Common myeloid progenitor, CD34-positive (primary cell): ENCODE measurements at regions not wholly inside any gene's neighbourhood (a gene's known extent, or its start where the extent isn't known, plus 50 kb on each side); places are given as distances from the start of the nearest gene placed in this dataset.

ENCODE experiments used
- CTCF ChIA-PET: fragments of 350-600 bp; sonication (Branson Sonifier 250); formaldehyde crosslinking; loops from one replicate; lab custom pipeline; 2021; ENCODE audit warnings: antibody characterized with exemption; lab: Charles Lee
- POLR2A ChIA-PET: fragments of 350-600 bp; sonication (Branson Sonifier 250); formaldehyde crosslinking; loops from one replicate; lab custom pipeline; 2021; ENCODE audit warnings: antibody characterized with exemption; lab: Charles Lee
- DNase-seq, 3 donors: peaks; one replicate each; pipeline versions ENCODE4 v3.0.0 to v3.0.0-alpha.2; 2013
- H3K27ac ChIP-seq, 2 experiments: 1 replicate in 1 of 2; 2 replicates in 1 of 2; pipeline ENCODE4 v1.7.0; 2013; ENCODE audit warnings: inconsistent platforms in 2 of 2, low read length in 2 of 2, mild to moderate bottlenecking in 2 of 2, low read depth in 1 of 2, moderate library complexity in 1 of 2; ENCODE audit not compliant: severe bottlenecking in 2 of 2, insufficient read depth in 1 of 2, poor library complexity in 1 of 2
- H3K27me3 ChIP-seq, 5 experiments: replicated peaks in 2 of 5; 1 replicate in 3 of 5; 2 replicates in 2 of 5; pipeline versions ENCODE4 v1.6.1 to v1.7.0; 2013; ENCODE audit warnings: low read length in 4 of 5, mild to moderate bottlenecking in 2 of 5, moderate library complexity in 2 of 5, inconsistent platforms in 1 of 5; ENCODE audit not compliant: insufficient read depth in 5 of 5, control insufficient read depth in 4 of 5
- H3K36me3 ChIP-seq, 4 experiments: 1 replicate in 2 of 4; 2 replicates in 2 of 4; pipeline versions ENCODE4 v1.6.1 to v1.7.0; 2013; ENCODE audit warnings: low read length in 3 of 4, control low read depth in 1 of 4, mild to moderate bottlenecking in 1 of 4; ENCODE audit not compliant: control insufficient read depth in 4 of 4, insufficient read depth in 4 of 4
- H3K4me1 ChIP-seq, 4 experiments: 1 replicate in 3 of 4; 2 replicates in 1 of 4; pipeline versions ENCODE4 v1.6.1 to v1.7.1; 2013; ENCODE audit warnings: low read length in 3 of 4, mild to moderate bottlenecking in 3 of 4, control low read depth in 1 of 4, inconsistent platforms in 1 of 4, moderate library complexity in 1 of 4; ENCODE audit not compliant: control insufficient read depth in 4 of 4, insufficient read depth in 4 of 4; ENCODE audit errors: control extremely low read depth in 1 of 4
- H3K4me3 ChIP-seq, 7 experiments: 1 replicate in 4 of 7; 2 replicates in 3 of 7; pipeline versions ENCODE4 v1.5.1 to v1.7.0; 2013; ENCODE audit warnings: mild to moderate bottlenecking in 7 of 7, low read length in 6 of 7, moderate library complexity in 6 of 7, inconsistent platforms in 2 of 7, low read depth in 2 of 7, control low read depth in 1 of 7; ENCODE audit not compliant: insufficient read depth in 4 of 7, control insufficient read depth in 1 of 7; ENCODE audit errors: extremely low read depth in 1 of 7
- H3K9me3 ChIP-seq, 5 experiments: 1 replicate in 4 of 5; 2 replicates in 1 of 5; pipeline versions ENCODE4 v1.6.1 to v1.7.1; 2013; ENCODE audit warnings: low read length in 4 of 5, mild to moderate bottlenecking in 2 of 5, inconsistent platforms in 1 of 5, low read depth in 1 of 5, moderate library complexity in 1 of 5; ENCODE audit not compliant: control insufficient read depth in 4 of 5, insufficient read depth in 2 of 5; ENCODE audit errors: control extremely low read depth in 1 of 5
- WGBS: methylation state at CpG from one replicate; pipeline ENCODE4 v1.1.5; 2013; ENCODE audit not compliant: insufficient coverage; 5-methylcytosine and 5-hydroxymethylcytosine counted together

GRCh38 chr1:208362011-208362410 is 117.8 kb upstream of the PLXNA2 start:
- no peaks in the 10 kb centered on the region for H3K9me3 ChIP-seq
- ChIA-PET POLR2A (no interaction called here), CTCF (no interaction called here)
- 100% methylated on average over 2 of the region's 2 CpGs for WGBS
- no peak for DNase-seq
- peaks cover 0 to 3% (median 0%) of the 10 kb centered on the region in 5 experiments for H3K27me3 ChIP-seq
- no peak overlapping the region for H3K4me3 ChIP-seq
- no peaks in the 10 kb centered on the region for H3K36me3 ChIP-seq
- H3K27ac ChIP-seq, result no peak overlapping the region
- no peaks in the 10 kb centered on the region for H3K4me1 ChIP-seq

GRCh38 chr1:208366559-208366958 is 122.4 kb upstream of the PLXNA2 start:
- ChIA-PET CTCF (interaction anchor here (1.4 kb wide), 1 partner anchor 19 kb away, joined by 4 read pairs; no protein-coding TSS in a partner anchor), POLR2A (no interaction called here)
- H3K4me1 ChIP-seq, result peaks cover 0 to 17% (median 7%) of the 10 kb centered on the region in 4 experiments
- H3K9me3 ChIP-seq, result no peaks in the 10 kb centered on the region
- no peak overlapping the region for H3K4me3 ChIP-seq
- no peak overlapping the region for H3K27ac ChIP-seq
- H3K27me3 ChIP-seq, result no peaks in the 10 kb centered on the region
- no peaks in the 10 kb centered on the region for H3K36me3 ChIP-seq
- no CpG with 5 or more reads among the region's 1 CpG for WGBS
- DNase-seq, result no peak

DNA sequence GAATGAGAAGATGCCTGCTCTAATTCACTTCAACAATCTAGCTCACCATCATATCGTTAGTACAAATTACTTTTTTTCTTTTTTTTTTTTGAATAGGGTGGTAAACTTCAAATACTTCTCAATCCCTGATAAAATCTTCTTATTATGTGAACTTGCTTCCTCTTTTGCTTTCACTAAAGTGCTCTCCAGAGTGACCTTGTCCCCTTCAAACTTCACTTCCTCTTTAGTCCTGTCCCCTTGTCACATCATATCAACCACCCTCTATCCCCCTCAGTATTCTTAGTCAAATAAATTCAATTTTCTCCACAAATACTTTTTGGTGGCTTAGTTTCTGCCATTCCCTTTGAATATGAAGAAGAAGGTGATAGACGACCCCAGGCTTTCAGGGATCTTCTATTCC is 124.9 kb upstream of the PLXNA2 start:
- H3K27ac ChIP-seq, result no peak overlapping the region
- H3K36me3 ChIP-seq, result no peaks in the 10 kb centered on the region
- POLR2A ChIA-PET, result no interaction called here

DNA sequence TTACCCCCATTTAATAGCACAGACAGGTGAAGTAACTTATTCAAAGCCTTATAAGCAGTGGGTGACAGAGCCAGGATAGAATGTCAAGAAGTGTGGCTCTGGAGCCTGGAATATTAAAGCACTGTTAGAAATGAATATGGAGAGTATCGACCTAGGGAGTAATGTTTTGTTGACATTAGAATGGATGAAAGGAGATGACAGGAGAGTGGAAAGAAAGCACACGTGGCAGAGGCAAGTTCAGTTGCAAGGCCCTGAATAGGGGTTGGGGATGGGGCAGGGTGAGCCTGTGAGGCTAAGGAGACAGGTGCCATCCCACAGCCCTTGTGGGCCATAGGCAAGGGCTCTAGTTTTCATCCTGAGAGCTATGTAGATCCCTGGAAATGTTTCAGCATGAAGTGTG is 125.5 kb upstream of the PLXNA2 start:
- ChIA-PET CTCF (no interaction called here), POLR2A (no interaction called here)
- no peak overlapping the region for H3K4me3 ChIP-seq
- no peak overlapping the region for H3K27ac ChIP-seq
- WGBS, result 75% methylated on average over 2 of the region's 2 CpGs
- no peaks in the 10 kb centered on the region for H3K36me3 ChIP-seq
- no peaks in the 10 kb centered on the region for H3K27me3 ChIP-seq
- H3K9me3 ChIP-seq, result peaks cover 0 to 1% (median 0%) of the 10 kb centered on the region in 5 experiments
- H3K4me1 ChIP-seq, result peaks cover 0 to 17% (median 7%) of the 10 kb centered on the region in 4 experiments
- no peak for DNase-seq

More for the DNA sequence above, 124.9 kb upstream of the PLXNA2 start:
- Histone ChIP-seq H3K4me3 (no peak overlapping the region), H3K27me3 (no peaks in the 10 kb centered on the region), H3K4me1 (peaks cover 0 to 17% (median 7%) of the 10 kb centered on the region in 4 experiments), H3K9me3 (peaks cover 0 to 1% (median 0%) of the 10 kb centered on the region in 5 experiments)
- no CpG with 5 or more reads among the region's 2 CpGs for whole genome bisulfite sequencing
- peak; percentile 17 to 60 (median 45) for DNase-seq
- CTCF ChIA-PET, result no interaction called here

- no peaks in the 10 kb centered on the region for H3K27me3 ChIP-seq
- no peaks in the 10 kb centered on the region for H3K36me3 ChIP-seq
- H3K4me3 ChIP-seq, result no peak overlapping the region
- H3K9me3 ChIP-seq, result peaks cover 0 to 1% (median 0%) of the 10 kb centered on the region in 5 experiments
- POLR2A ChIA-PET, result no interaction called here
- no peak for DNase-seq
- 96% methylated on average over 5 of the region's 6 CpGs for WGBS
- H3K27ac ChIP-seq, result no peak overlapping the region
- CTCF ChIA-PET, result interaction anchor here (0.8 kb wide), 1 partner anchor 10 kb away, joined by 3 read pairs; no protein-coding TSS in a partner anchor
- peaks cover 0 to 7% (median 0%) of the 10 kb centered on the region in 4 experiments for H3K4me1 ChIP-seq
These were observed 130.3 kb upstream of the PLXNA2 start for GRCh38 chr1:208374391-208374941.

GRCh38 chr1:208381481-208381880 is 137.3 kb upstream of the PLXNA2 start:
- Histone ChIP-seq H3K4me3 (no peak overlapping the region), H3K27me3 (no peaks in the 10 kb centered on the region), H3K4me1 (peaks cover 0 to 7% (median 0%) of the 10 kb centered on the region in 4 experiments), H3K36me3 (no peaks in the 10 kb centered on the region), H3K9me3 (peaks cover 0 to 6% (median 0%) of the 10 kb centered on the region in 5 experiments), H3K27ac (no peak overlapping the region)
- POLR2A ChIA-PET, result interaction anchor here (1.0 kb wide), 1 partner anchor 30 kb away, joined by 3 read pairs; no protein-coding TSS in a partner anchor
- CTCF ChIA-PET, result no interaction called here
- WGBS, result 17% methylated on average over 1 of the region's 1 CpG
- DNase-seq, result peak; percentile 4 to 52 (median 7)

DNA sequence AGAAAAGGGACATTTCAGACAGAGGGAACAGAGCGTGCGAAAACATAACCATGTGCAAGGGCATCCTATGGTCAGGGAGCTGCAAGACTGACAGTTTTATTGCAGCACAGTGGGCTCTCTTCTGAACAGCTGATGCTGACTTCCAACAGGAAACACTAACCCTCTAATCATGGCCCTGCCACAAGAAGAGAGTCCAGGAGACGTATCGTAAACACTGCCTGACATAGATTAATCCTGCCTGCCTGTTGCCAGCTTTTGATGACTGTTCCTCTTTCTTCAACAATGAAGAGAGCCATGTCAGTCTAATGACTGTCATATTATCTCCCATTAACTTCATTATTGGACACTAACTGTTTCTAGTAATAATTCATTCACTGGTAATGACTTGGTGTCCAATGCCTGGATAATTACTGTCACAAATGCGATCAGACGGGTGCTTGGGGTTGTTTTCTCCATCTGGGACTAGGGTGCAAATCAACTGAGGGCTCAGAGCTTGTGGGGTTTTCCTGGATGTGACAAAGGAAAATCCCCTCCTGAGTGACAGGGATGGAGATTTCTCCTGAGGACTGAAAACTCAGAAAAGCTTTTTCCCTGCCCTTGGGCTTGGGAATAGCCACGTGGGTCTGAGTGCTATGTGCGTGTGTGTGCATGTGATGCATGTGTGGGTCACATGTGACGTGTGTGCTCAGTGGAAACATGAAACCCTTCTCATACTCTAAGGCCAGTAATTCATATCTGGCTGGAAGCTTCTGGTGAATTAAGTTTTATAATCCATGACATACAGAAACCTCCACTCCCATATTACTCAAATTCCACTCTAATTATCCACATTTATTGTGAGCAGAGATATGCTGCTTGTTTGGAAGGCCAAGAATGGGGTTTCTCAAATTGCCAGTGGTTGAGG is 144.0 kb upstream of the PLXNA2 start:
- no peaks in the 10 kb centered on the region for H3K27me3 ChIP-seq
- no peak overlapping the region for H3K27ac ChIP-seq
- 68% methylated on average over 5 of the region's 9 CpGs for WGBS
- H3K36me3 ChIP-seq, result no peaks in the 10 kb centered on the region
- ChIA-PET CTCF (no interaction called here), POLR2A (no interaction called here)
- H3K4me3 ChIP-seq, result no peak overlapping the region
- DNase-seq, result peak; percentile 5 to 81 (median 36)
- peaks cover 0 to 6% (median 1%) of the 10 kb centered on the region in 5 experiments for H3K9me3 ChIP-seq
- H3K4me1 ChIP-seq, result peaks cover 0 to 7% (median 1%) of the 10 kb centered on the region in 4 experiments
